ENCODE measurements at regions not wholly inside any gene's neighbourhood (a gene's known extent, or its start where the extent isn't known, plus 50 kb on each side); places are given as distances from the start of the nearest gene placed in this dataset.

- POLR2A ChIA-PET, result no interaction called here
- no peak for TF ChIP-seq CTCF (IDR thresholded peaks at IDR 0.05; ENCODE audit: control extremely low read depth, extremely low read depth, low read depth, missing control alignments)
- no peak for DNase-seq (ENCODE audit: extremely low spot score)
- CTCF ChIA-PET, result no interaction called here
Measured at GRCh38 chr13:62625214-62625881, 1209.7 kb upstream of the PCDH20 start.

GRCh38 chr13:62613819-62614218 lies 1198.2 kb upstream of the PCDH20 start:
- DNase-seq (ENCODE audit: extremely low spot score), result no peak
- no peak for TF ChIP-seq CTCF (IDR thresholded peaks at IDR 0.05; ENCODE audit: control extremely low read depth, extremely low read depth, low read depth, missing control alignments)
- ChIA-PET POLR2A (no interaction called here), CTCF (no interaction called here)

GRCh38 chr13:62611343-62611742 lies 1195.7 kb upstream of the PCDH20 start:
- CTCF ChIA-PET, result interaction anchor here (1.2 to 1.6 kb wide), 2 partner anchors 9 to 16 kb away, joined by 3 to 4 read pairs; no protein-coding TSS in a partner anchor
- POLR2A ChIA-PET, result no interaction called here
- no peak for DNase-seq (ENCODE audit: extremely low spot score)
- TF ChIP-seq CTCF (IDR thresholded peaks at IDR 0.05; ENCODE audit: control extremely low read depth, extremely low read depth, low read depth, missing control alignments), result no peak

- ChIA-PET POLR2A (no interaction called here), CTCF (no interaction called here)
- DNase-seq (ENCODE audit: extremely low spot score), result no peak
- no peak for TF ChIP-seq CTCF (IDR thresholded peaks at IDR 0.05; ENCODE audit: control extremely low read depth, extremely low read depth, low read depth, missing control alignments)
Measured at GRCh38 chr13:62598708-62599107, 1183.1 kb upstream of the PCDH20 start.

GRCh38 chr13:62595976-62596375 lies 1180.3 kb upstream of the PCDH20 start:
- no peak for TF ChIP-seq CTCF (IDR thresholded peaks at IDR 0.05; ENCODE audit: control extremely low read depth, extremely low read depth, low read depth, missing control alignments)
- ChIA-PET POLR2A (no interaction called here), CTCF (interaction anchor here (0.8 kb wide), 1 partner anchor 84 kb away, joined by 3 read pairs; no protein-coding TSS in a partner anchor)
- no peak for DNase-seq (ENCODE audit: extremely low spot score)

GRCh38 chr13:62593804-62594203 lies 1178.2 kb upstream of the PCDH20 start:
- CTCF ChIA-PET, result no interaction called here
- POLR2A ChIA-PET, result no interaction called here
- DNase-seq (ENCODE audit: extremely low spot score), result no peak
- no peak for TF ChIP-seq CTCF (IDR thresholded peaks at IDR 0.05; ENCODE audit: control extremely low read depth, extremely low read depth, low read depth, missing control alignments)
